ENCODE measurements at regions not wholly inside any gene's neighbourhood (a gene's known extent, or its start where the extent isn't known, plus 50 kb on each side); places are given as distances from the start of the nearest gene placed in this dataset.

DNA sequence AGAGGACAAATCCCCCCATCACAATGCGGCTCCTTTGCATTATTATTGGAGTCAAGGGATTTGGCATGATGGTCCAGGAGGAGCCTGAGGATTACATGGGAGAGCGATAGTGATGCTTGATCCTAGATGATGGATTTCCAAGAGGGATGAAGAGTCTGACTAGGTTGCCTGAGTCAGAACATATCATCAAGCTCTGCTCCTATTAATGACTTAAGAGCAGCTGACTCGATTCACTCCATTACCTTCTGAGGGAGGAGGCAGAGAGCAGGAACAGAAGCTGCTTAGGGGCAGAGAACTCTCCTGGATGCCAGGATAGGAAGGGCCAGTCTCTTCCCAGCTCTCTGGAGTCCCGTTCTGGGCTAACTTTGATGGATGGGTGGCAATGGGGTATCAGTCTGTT is 54.0 kb upstream of the CISTR start:
- TF ChIP-seq, protein P1, sequence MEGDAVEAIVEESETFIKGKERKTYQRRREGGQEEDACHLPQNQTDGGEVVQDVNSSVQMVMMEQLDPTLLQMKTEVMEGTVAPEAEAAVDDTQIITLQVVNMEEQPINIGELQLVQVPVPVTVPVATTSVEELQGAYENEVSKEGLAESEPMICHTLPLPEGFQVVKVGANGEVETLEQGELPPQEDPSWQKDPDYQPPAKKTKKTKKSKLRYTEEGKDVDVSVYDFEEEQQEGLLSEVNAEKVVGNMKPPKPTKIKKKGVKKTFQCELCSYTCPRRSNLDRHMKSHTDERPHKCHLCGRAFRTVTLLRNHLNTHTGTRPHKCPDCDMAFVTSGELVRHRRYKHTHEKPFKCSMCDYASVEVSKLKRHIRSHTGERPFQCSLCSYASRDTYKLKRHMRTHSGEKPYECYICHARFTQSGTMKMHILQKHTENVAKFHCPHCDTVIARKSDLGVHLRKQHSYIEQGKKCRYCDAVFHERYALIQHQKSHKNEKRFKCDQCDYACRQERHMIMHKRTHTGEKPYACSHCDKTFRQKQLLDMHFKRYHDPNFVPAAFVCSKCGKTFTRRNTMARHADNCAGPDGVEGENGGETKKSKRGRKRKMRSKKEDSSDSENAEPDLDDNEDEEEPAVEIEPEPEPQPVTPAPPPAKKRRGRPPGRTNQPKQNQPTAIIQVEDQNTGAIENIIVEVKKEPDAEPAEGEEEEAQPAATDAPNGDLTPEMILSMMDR (IDR thresholded peaks at IDR 0.05; ENCODE audit: borderline replicate concordance, extremely low read depth, low read length, poor library complexity, severe bottlenecking), result no peak
- no peak for TF ChIP-seq EZH2 (IDR thresholded peaks at IDR 0.05; ENCODE audit: borderline replicate concordance, low read depth, low read length, severe bottlenecking)

Data from DND-41 (cell line).